ENCODE measurements at regions not wholly inside any gene's neighbourhood (a gene's known extent, or its start where the extent isn't known, plus 50 kb on each side); places are given as distances from the start of the nearest gene placed in this dataset.
A peak's percentile ranks its signal among the peaks of the same experiment; 100 is the strongest.

DNA sequence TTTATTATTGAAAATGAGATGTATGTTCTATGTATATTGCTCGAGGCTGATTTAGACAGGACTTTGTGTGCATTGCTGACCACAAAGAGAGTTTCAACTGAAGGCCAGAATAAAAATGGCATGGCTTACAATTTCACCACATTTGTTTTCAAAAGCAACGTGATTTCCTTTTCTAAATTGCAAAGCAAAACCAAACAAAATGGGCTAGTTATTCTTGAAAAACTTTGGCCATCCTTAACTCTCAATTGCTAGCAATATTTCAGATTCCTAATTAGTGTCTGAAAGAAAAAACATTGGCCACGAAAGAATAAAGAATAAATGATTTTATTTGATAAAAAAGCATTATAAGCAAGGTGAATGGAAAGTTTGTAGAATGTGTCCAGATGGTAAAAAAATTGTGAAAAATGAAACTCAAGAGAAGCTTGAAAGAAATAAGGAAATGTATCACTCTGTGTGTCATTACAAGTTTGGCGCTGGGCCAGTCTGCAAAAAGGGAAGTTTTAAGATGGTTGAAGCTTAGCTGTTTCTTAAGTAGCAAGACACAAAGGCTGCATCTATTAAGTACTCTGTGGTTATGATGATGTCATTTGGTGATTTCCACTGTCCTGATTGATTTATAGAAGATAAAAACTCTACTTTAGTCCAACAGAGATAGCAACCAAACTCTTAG, 89.2 kb upstream of the PRLR start:
- peak; percentile 83 for DNase-seq
- H3K9me3 Mint-ChIP-seq = no peaks in the 10 kb centered on the region
- H3K27me3 Mint-ChIP-seq = peaks cover 16% of the 10 kb centered on the region
- ChIA-PET CTCF (no interaction called here), POLR2A (interaction anchor here (0.9 kb wide), 2 partner anchors 190 kb away, joined by 4 to 5 read pairs; no protein-coding TSS in a partner anchor)
- H3K4me3 Mint-ChIP-seq = no peak overlapping the region
- intact Hi-C loops (cut with micrococcal nuclease) = loop anchor here (5.0 kb wide), 1 partner anchor 298 kb away; the partner anchor contains the start of gene SPEF2
- peaks cover 9% of the 10 kb centered on the region for H3K4me1 Mint-ChIP-seq (ENCODE audit: low read depth)
- no peaks in the 10 kb centered on the region for H3K36me3 Mint-ChIP-seq
- peak overlapping the region; percentile 19 for H3K27ac Mint-ChIP-seq

GRCh38 chr5:35317586-35317985, 87.3 kb upstream of the PRLR start:
- Mint-ChIP-seq H3K36me3 (no peaks in the 10 kb centered on the region), H3K27me3 (peaks cover 8% of the 10 kb centered on the region), H3K4me1 (ENCODE audit: low read depth) (peaks cover 9% of the 10 kb centered on the region), H3K4me3 (no peak overlapping the region), H3K9me3 (no peaks in the 10 kb centered on the region), H3K27ac (no peak overlapping the region)
- intact Hi-C loops (cut with micrococcal nuclease) = loop anchor here (5.0 kb wide), 1 partner anchor 300 kb away; the partner anchor contains the start of gene SPEF2
- CTCF ChIA-PET = no interaction called here
- no peak for DNase-seq
- POLR2A ChIA-PET = no interaction called here

DNA sequence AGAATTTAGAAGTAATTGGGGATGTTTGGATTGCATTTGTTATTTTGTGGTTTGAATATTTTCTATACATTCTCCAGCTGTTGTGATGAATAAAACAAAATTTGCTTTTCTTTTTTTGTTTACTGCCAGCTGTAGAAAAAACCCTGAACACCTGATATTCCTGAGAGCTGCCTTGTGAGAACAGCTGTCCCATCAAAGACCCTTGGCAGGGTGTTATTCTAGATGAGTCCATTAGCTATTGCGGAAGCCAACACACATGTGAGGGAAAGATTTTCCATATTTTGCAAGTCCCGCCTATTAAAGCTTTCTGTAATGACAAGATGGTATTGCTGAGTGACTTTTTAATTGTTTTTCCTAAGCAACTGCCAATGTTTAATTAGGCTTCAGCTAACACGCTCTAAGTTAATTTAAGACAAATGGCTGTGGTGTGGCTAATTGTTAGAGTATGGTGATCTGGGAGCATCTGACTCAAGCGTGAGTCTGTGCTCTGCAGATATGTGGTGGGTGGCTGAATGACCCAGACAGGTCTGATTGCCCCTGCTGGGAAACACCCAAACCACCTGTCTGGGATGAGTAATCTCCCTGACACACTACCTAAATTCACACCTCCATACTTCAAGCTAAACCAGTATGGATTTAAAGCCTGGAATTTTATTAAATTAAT, 86.5 kb upstream of the PRLR start:
- Mint-ChIP-seq H3K4me3 (no peak overlapping the region), H3K4me1 (ENCODE audit: low read depth) (peaks cover 9% of the 10 kb centered on the region), H3K9me3 (no peaks in the 10 kb centered on the region), H3K36me3 (no peaks in the 10 kb centered on the region), H3K27ac (no peak overlapping the region), H3K27me3 (peaks cover 8% of the 10 kb centered on the region)
- ChIA-PET POLR2A (no interaction called here), CTCF (interaction anchor here (0.5 kb wide), 1 partner anchor 18 kb away, joined by 4 read pairs; no protein-coding TSS in a partner anchor)
- DNase-seq = peak; percentile 15
- intact Hi-C loops (cut with micrococcal nuclease) = loop anchor here (5.0 kb wide), 1 partner anchor 301 kb away; the partner anchor contains the start of gene SPEF2

- Mint-ChIP-seq H3K4me3 (no peak overlapping the region), H3K27ac (no peak overlapping the region), H3K9me3 (no peaks in the 10 kb centered on the region), H3K36me3 (no peaks in the 10 kb centered on the region), H3K4me1 (ENCODE audit: low read depth) (no peaks in the 10 kb centered on the region), H3K27me3 (peaks cover 8% of the 10 kb centered on the region)
- POLR2A ChIA-PET = no interaction called here
- no peak for DNase-seq
- intact Hi-C loops (cut with micrococcal nuclease) = no loop called here
- CTCF ChIA-PET = no interaction called here
Observed at GRCh38 chr5:35313291-35313690, 83.0 kb upstream of the PRLR start.

DNA sequence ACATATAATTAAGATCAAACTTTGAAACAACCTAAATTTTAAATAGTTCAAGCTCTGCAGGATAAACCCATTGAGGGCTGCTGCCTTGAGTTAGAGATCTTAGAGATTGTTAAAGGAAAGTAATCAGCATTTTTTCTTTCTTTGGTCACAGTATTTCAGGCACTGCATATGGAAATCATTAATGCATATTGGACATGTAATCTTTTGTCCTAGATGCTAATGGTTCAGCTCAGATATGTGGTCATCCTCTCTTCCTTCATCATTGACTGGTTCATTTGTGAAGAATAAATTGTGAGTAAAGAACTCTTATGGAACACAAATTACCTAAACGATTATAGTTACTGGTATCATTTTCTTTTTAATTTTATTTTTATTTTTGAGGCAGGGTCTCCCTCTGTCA, 82.0 kb upstream of the PRLR start:
- Mint-ChIP-seq H3K4me1 (ENCODE audit: low read depth) (no peaks in the 10 kb centered on the region), H3K4me3 (no peak overlapping the region), H3K27ac (no peak overlapping the region), H3K9me3 (no peaks in the 10 kb centered on the region), H3K36me3 (no peaks in the 10 kb centered on the region), H3K27me3 (peaks cover 2% of the 10 kb centered on the region)
- no peak for DNase-seq
- intact Hi-C loops (cut with micrococcal nuclease) = no loop called here
- ChIA-PET CTCF (no interaction called here), POLR2A (no interaction called here)

GRCh38 chr5:35309365-35310130, 79.3 kb upstream of the PRLR start:
- CTCF ChIA-PET = no interaction called here
- Mint-ChIP-seq H3K9me3 (no peaks in the 10 kb centered on the region), H3K27ac (no peak overlapping the region), H3K4me1 (ENCODE audit: low read depth) (no peaks in the 10 kb centered on the region), H3K36me3 (no peaks in the 10 kb centered on the region), H3K4me3 (no peak overlapping the region), H3K27me3 (peaks cover 5% of the 10 kb centered on the region)
- no peak for DNase-seq
- POLR2A ChIA-PET = no interaction called here
- intact Hi-C loops (cut with micrococcal nuclease) = no loop called here

DNA sequence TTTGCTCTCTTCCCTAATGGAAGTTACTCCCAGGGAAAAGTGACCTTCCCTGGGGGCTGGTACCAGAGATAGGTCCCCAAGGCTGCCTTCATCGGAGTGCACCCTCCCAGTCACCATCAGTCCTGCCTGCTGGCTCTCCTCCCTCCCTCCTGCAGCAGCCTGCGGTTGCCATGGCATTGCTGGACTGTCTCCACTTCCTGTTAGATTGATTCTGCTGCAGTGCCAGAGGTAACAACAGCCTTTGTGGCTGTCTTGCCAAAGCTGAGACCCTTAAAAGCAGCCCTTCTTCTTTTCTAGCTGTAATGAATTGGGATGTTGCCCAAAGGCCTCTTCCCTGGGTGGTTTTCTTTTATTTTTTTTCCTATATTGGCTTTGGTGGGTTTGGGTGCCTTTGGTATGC, 78.1 kb upstream of the PRLR start:
- intact Hi-C loops (cut with micrococcal nuclease) = no loop called here
- H3K9me3 Mint-ChIP-seq = no peaks in the 10 kb centered on the region
- ChIA-PET POLR2A (no interaction called here), CTCF (no interaction called here)
- no peak for DNase-seq
- H3K4me3 Mint-ChIP-seq = no peak overlapping the region
- no peaks in the 10 kb centered on the region for H3K4me1 Mint-ChIP-seq (ENCODE audit: low read depth)
- H3K27ac Mint-ChIP-seq = no peak overlapping the region
- no peaks in the 10 kb centered on the region for H3K36me3 Mint-ChIP-seq
- peaks cover 5% of the 10 kb centered on the region for H3K27me3 Mint-ChIP-seq

DNA sequence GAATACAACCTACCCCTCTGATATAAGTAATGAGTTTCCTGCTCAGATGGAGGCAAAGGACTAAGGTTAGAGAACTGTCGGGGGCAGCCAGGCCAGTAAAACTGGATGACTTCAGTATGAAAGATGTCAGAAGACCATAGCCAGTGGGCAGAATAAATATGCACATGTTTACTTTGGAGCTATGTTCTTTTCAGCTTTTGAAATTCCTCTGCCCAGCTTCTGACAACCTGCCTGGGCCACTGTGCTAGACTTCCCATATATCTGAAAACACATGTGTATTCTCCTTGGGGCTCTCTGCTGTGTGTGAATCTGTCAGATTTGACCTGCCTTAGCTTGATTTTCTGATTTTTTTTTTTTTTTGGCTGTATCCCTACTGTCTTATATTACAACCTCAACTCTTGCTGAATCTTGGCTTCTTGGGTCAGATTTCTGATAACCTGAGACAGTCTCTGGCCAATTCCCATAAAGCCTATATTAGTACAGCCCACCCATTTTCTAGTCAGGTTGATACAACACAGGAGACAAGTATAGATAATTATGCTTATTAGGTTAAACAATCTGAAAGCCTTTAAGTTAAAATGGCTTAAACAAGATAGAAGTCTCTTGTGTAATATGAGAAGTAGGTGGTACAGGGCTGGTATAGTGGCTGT, 76.6 kb upstream of the PRLR start:
- peaks cover 3% of the 10 kb centered on the region for H3K27me3 Mint-ChIP-seq
- ChIA-PET POLR2A (no interaction called here), CTCF (no interaction called here)
- H3K4me3 Mint-ChIP-seq = no peak overlapping the region
- H3K9me3 Mint-ChIP-seq = no peaks in the 10 kb centered on the region
- H3K36me3 Mint-ChIP-seq = no peaks in the 10 kb centered on the region
- H3K27ac Mint-ChIP-seq = no peak overlapping the region
- no peak for DNase-seq
- no peaks in the 10 kb centered on the region for H3K4me1 Mint-ChIP-seq (ENCODE audit: low read depth)
- intact Hi-C loops (cut with micrococcal nuclease) = no loop called here

GRCh38 chr5:35305336-35306020, 75.2 kb upstream of the PRLR start:
- no peaks in the 10 kb centered on the region for H3K4me1 Mint-ChIP-seq (ENCODE audit: low read depth)
- DNase-seq = no peak
- H3K9me3 Mint-ChIP-seq = no peaks in the 10 kb centered on the region
- H3K4me3 Mint-ChIP-seq = no peak overlapping the region
- no peak overlapping the region for H3K27ac Mint-ChIP-seq
- H3K27me3 Mint-ChIP-seq = peaks cover 3% of the 10 kb centered on the region
- intact Hi-C loops (cut with micrococcal nuclease) = no loop called here
- H3K36me3 Mint-ChIP-seq = no peaks in the 10 kb centered on the region
- ChIA-PET CTCF (no interaction called here), POLR2A (no interaction called here)

DNA sequence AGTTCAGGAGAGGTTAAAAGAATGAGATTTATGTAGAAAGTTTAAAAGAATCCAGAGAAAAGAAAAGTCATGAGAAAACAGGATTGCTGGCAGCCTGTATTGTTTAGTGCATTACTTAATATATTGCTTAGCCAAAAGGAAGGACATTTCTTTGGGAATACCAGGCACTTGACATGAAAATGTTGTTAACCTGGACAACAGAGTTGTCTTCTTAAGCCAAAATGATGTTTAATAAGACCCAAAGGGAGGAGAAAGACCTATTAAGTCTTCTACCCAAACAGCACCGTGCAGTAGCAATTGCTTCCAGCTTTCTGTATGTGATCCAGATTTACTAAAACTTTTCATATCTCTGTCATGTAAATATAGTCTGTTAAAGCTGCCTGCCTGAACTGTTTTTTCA, 74.0 kb upstream of the PRLR start:
- Mint-ChIP-seq H3K36me3 (no peaks in the 10 kb centered on the region), H3K9me3 (no peaks in the 10 kb centered on the region), H3K27ac (no peak overlapping the region), H3K4me1 (ENCODE audit: low read depth) (no peaks in the 10 kb centered on the region), H3K27me3 (peaks cover 6% of the 10 kb centered on the region), H3K4me3 (no peak overlapping the region)
- intact Hi-C loops (cut with micrococcal nuclease) = no loop called here
- DNase-seq = no peak
- POLR2A ChIA-PET = no interaction called here
- CTCF ChIA-PET = no interaction called here

DNA sequence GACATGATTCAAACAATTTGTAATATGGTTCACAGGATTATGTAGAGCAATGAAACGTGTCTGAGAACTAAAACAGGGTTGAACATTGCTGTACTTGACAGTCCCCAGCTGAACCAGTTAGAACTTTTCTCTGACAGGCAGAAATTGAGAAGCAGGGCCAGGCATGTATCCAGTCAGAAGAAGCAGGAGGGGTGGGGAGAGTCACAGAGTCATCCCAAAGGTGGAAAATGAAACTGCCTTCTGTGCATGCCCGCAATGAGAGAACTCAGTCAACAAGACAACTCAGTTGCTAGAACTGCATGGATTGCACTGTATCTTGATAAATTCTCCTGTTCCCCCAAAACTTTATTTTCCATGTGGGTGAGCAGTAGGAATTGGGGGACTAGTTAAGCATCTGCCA, 72.9 kb upstream of the PRLR start:
- intact Hi-C loops (cut with micrococcal nuclease) = no loop called here
- ChIA-PET POLR2A (no interaction called here), CTCF (no interaction called here)
- Mint-ChIP-seq H3K36me3 (no peaks in the 10 kb centered on the region), H3K4me1 (ENCODE audit: low read depth) (no peaks in the 10 kb centered on the region), H3K27ac (no peak overlapping the region), H3K4me3 (no peak overlapping the region), H3K27me3 (peaks cover 6% of the 10 kb centered on the region), H3K9me3 (no peaks in the 10 kb centered on the region)
- no peak for DNase-seq

DNA sequence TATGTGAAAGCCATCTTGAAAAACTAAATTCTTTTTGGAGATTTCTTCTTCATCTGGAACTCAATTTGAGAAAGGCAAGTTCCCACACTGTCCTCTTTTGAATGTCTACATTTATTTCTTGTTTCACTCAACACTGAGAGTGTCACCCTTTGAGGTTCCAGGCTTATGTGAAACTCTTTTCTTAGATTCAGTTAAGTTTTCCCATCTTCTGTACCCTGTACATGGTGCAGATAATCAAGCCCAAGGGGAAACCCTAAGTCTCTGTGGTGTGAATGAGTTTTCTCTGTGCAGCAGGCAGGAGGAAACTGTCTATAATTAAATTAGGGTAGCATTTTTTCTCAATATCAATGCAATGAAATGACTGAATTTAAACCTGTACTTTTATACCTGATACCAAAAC, 72.3 kb upstream of the PRLR start:
- Mint-ChIP-seq H3K9me3 (no peaks in the 10 kb centered on the region), H3K27ac (no peak overlapping the region), H3K4me3 (no peak overlapping the region), H3K36me3 (no peaks in the 10 kb centered on the region), H3K27me3 (peaks cover 8% of the 10 kb centered on the region), H3K4me1 (ENCODE audit: low read depth) (no peaks in the 10 kb centered on the region)
- ChIA-PET CTCF (no interaction called here), POLR2A (no interaction called here)
- intact Hi-C loops (cut with micrococcal nuclease) = no loop called here
- DNase-seq = no peak
